GM12892 (cell line): ENCODE measurements at regions not wholly inside any gene's neighbourhood (a gene's known extent, or its start where the extent isn't known, plus 50 kb on each side); places are given as distances from the start of the nearest gene placed in this dataset.

Experiments used
- POLR2A ChIP-seq: IDR thresholded peaks from 2 replicates; pipeline ENCODE4 v1.6.1; 2011; ENCODE audit warnings: low read depth, low read length, control low read depth
- POLR2AphosphoS5 ChIP-seq: IDR thresholded peaks from 2 replicates; pipeline ENCODE4 v1.6.1; 2011; ENCODE audit warnings: low read depth, low read length, control low read depth
- TAF1 ChIP-seq: IDR thresholded peaks from 2 replicates; pipeline ENCODE4 v1.6.1; 2011; ENCODE audit warnings: low read depth, mild to moderate bottlenecking, control low read depth, low read length, borderline replicate concordance

- no peak for TF ChIP-seq POLR2A
- TF ChIP-seq POLR2AphosphoS5 = no peak
- TF ChIP-seq TAF1 = no peak
Measured at GRCh38 chr5:31100047-31100575, 93.4 kb upstream of the CDH6 start.
